ENCODE measurements at regions not wholly inside any gene's neighbourhood (a gene's known extent, or its start where the extent isn't known, plus 50 kb on each side); places are given as distances from the start of the nearest gene placed in this dataset.

- DNase-seq: no peak
Measured at GRCh38 chr7:52475001-52475582, 560.3 kb upstream of the POM121L12 start.

- no peak for DNase-seq
Measured at GRCh38 chr7:52473756-52474155, 561.7 kb upstream of the POM121L12 start.

- DNase-seq: no peak
Measured at GRCh38 chr7:52472006-52472620, 563.3 kb upstream of the POM121L12 start.

GRCh38 chr7:52465216-52465615 lies 570.2 kb upstream of the POM121L12 start:
- no peak for DNase-seq

- DNase-seq: no peak
Measured at GRCh38 chr7:52463341-52463740, 572.1 kb upstream of the POM121L12 start.

GRCh38 chr7:52462474-52462873 lies 573.0 kb upstream of the POM121L12 start:
- DNase-seq: no peak

GRCh38 chr7:52455571-52455970 lies 579.9 kb upstream of the POM121L12 start:
- no peak for DNase-seq

GRCh38 chr7:52450816-52451215 lies 584.6 kb upstream of the POM121L12 start:
- DNase-seq: no peak

- DNase-seq: no peak
Measured at GRCh38 chr7:52447581-52448180, 587.8 kb upstream of the POM121L12 start.

GRCh38 chr7:52436278-52436677 lies 599.2 kb upstream of the POM121L12 start:
- DNase-seq: no peak

- no peak for DNase-seq
Measured at GRCh38 chr7:52431082-52431815, 604.2 kb upstream of the POM121L12 start.

GRCh38 chr7:52423251-52423650 lies 612.2 kb upstream of the POM121L12 start:
- no peak for DNase-seq

- DNase-seq: no peak
Measured at GRCh38 chr7:52413051-52413450, 622.4 kb upstream of the POM121L12 start.

GRCh38 chr7:52410032-52410431 lies 625.4 kb upstream of the POM121L12 start:
- no peak for DNase-seq

- DNase-seq: no peak
Measured at GRCh38 chr7:52406808-52407207, 628.6 kb upstream of the POM121L12 start.

- DNase-seq: no peak
Measured at GRCh38 chr7:52382731-52383130, 652.7 kb upstream of the POM121L12 start.

GRCh38 chr7:52369922-52370321 lies 665.5 kb upstream of the POM121L12 start:
- DNase-seq: no peak

GRCh38 chr7:52365349-52365748 lies 670.1 kb upstream of the POM121L12 start:
- no peak for DNase-seq

GRCh38 chr7:52362521-52362920 lies 672.9 kb upstream of the POM121L12 start:
- DNase-seq: no peak

GRCh38 chr7:52360541-52360940 lies 674.9 kb upstream of the POM121L12 start:
- DNase-seq: no peak

GRCh38 chr7:52355053-52355452 lies 680.4 kb upstream of the POM121L12 start:
- no peak for DNase-seq

GRCh38 chr7:52352013-52352981 lies 683.1 kb upstream of the POM121L12 start:
- DNase-seq: no peak

GRCh38 chr7:52344015-52344414 lies 691.4 kb upstream of the POM121L12 start:
- no peak for DNase-seq
